Mesendoderm (in vitro differentiated cells): ENCODE measurements at regions not wholly inside any gene's neighbourhood (a gene's known extent, or its start where the extent isn't known, plus 50 kb on each side); places are given as distances from the start of the nearest gene placed in this dataset.

Experiments used
- DNase-seq: peaks from one replicate; pipeline ENCODE4 v3.0.0; 2013
- H2AK5ac ChIP-seq: 2 replicates; pipeline ENCODE4 v1.6.1; 2013; ENCODE audit warnings: low read length, inconsistent platforms
- H2BK120ac ChIP-seq: 2 replicates; pipeline ENCODE4 v1.6.1; 2013; ENCODE audit warnings: low read depth, mild to moderate bottlenecking, low read length, moderate library complexity, mixed read lengths
- H2BK15ac ChIP-seq: replicated peaks from 2 replicates; pipeline ENCODE4 v1.6.1; 2013; ENCODE audit warnings: low read depth, mild to moderate bottlenecking, moderate library complexity
- H2BK5ac ChIP-seq: 2 replicates; pipeline ENCODE4 v1.6.1; 2013; ENCODE audit warnings: low read length, inconsistent platforms
- H3K18ac ChIP-seq: 2 replicates; pipeline ENCODE4 v1.6.1; 2013; ENCODE audit warnings: mild to moderate bottlenecking, low read length, mixed read lengths
- H3K23ac ChIP-seq: one replicate; pipeline ENCODE4 v1.6.1; 2013; ENCODE audit warnings: low read length
- H3K27ac ChIP-seq: 2 replicates; pipeline ENCODE4 v1.5.1; 2013; ENCODE audit warnings: low read depth, mild to moderate bottlenecking, inconsistent platforms, low read length, moderate library complexity
- H3K27me3 ChIP-seq: 2 replicates; pipeline ENCODE4 v1.6.1; 2013; ENCODE audit warnings: low read length, control low read depth, mild to moderate bottlenecking, inconsistent platforms; ENCODE audit not compliant: insufficient read depth, poor library complexity
- H3K36me3 ChIP-seq: 2 replicates; pipeline ENCODE4 v1.6.1; 2013; ENCODE audit warnings: low read length, inconsistent platforms; ENCODE audit not compliant: control insufficient read depth, insufficient read depth
- H3K4ac ChIP-seq: one replicate; pipeline ENCODE4 v1.6.1; 2013; ENCODE audit warnings: low read depth, mild to moderate bottlenecking, low read length, moderate library complexity
- H3K4me1 ChIP-seq: 2 replicates; pipeline ENCODE4 v1.6.1; 2013; ENCODE audit warnings: low read depth, low read length, inconsistent platforms; ENCODE audit not compliant: control insufficient read depth
- H3K4me2 ChIP-seq: 2 replicates; pipeline ENCODE4 v1.6.1; 2013; ENCODE audit warnings: low read length
- H3K4me3 ChIP-seq: 2 replicates; pipeline ENCODE4 v1.5.1; 2013; ENCODE audit warnings: mild to moderate bottlenecking, low read length
- H3K56ac ChIP-seq: one replicate; pipeline ENCODE4 v1.6.1; 2013; ENCODE audit warnings: low read length
- H3K79me1 ChIP-seq: 2 replicates; pipeline ENCODE4 v1.6.1; 2013; ENCODE audit warnings: low read length, inconsistent platforms
- H3K79me2 ChIP-seq: 2 replicates; pipeline ENCODE4 v1.6.1; 2013; ENCODE audit warnings: mild to moderate bottlenecking, low read length; ENCODE audit not compliant: control insufficient read depth, insufficient read depth
- H3K9ac ChIP-seq: 2 replicates; pipeline ENCODE4 v1.6.1; 2013; ENCODE audit warnings: low read length, inconsistent platforms
- H4K5ac ChIP-seq: one replicate; pipeline ENCODE4 v1.6.1; 2013; ENCODE audit warnings: low read length
- H4K8ac ChIP-seq: one replicate; pipeline ENCODE4 v1.6.1; 2013; ENCODE audit warnings: low read depth, mild to moderate bottlenecking, control low read depth, low read length, moderate library complexity
- WGBS: extraction: QIAGEN DNeasy Blood & Tissue Kit; methylation state at CpG from one replicate; pipeline ENCODE4 v1.1.7; 2013; ENCODE audit warnings: low lambda C conversion rate, missing lambda C conversion rate; ENCODE audit not compliant: insufficient coverage; ENCODE audit errors: extremely low coverage; 5-methylcytosine and 5-hydroxymethylcytosine counted together

- H2BK5ac ChIP-seq, result no peak overlapping the region
- no peak overlapping the region for H3K23ac ChIP-seq
- no peak overlapping the region for H3K4ac ChIP-seq
- no peak overlapping the region for H2BK15ac ChIP-seq
- H3K79me2 ChIP-seq, result no peaks in the 10 kb centered on the region
- no peaks in the 10 kb centered on the region for H3K36me3 ChIP-seq
- no peak overlapping the region for H4K8ac ChIP-seq
- H2AK5ac ChIP-seq, result no peak overlapping the region
- no peak overlapping the region for H3K56ac ChIP-seq
- H3K4me3 ChIP-seq, result no peak overlapping the region
- H4K5ac ChIP-seq, result no peak overlapping the region
- H3K4me1 ChIP-seq, result no peaks in the 10 kb centered on the region
- H3K27ac ChIP-seq, result no peak overlapping the region
- no peak overlapping the region for H3K9ac ChIP-seq
- H3K4me2 ChIP-seq, result no peak overlapping the region
- H2BK120ac ChIP-seq, result no peak overlapping the region
- H3K27me3 ChIP-seq, result no peaks in the 10 kb centered on the region
- DNase-seq, result no peak
- no CpG with 5 or more reads among the region's 3 CpGs for WGBS
- H3K79me1 ChIP-seq, result no peaks in the 10 kb centered on the region
- H3K18ac ChIP-seq, result no peak overlapping the region
Observed at GRCh38 chrX:104432321-104432720, 133.7 kb upstream of the IL1RAPL2 start.

- Histone ChIP-seq H3K4me2 (no peak overlapping the region), H3K9ac (no peak overlapping the region), H2AK5ac (no peak overlapping the region), H2BK5ac (no peak overlapping the region), H2BK120ac (no peak overlapping the region), H3K4me1 (no peaks in the 10 kb centered on the region), H3K27me3 (no peaks in the 10 kb centered on the region), H3K4me3 (no peak overlapping the region), H4K5ac (no peak overlapping the region), H4K8ac (no peak overlapping the region), H3K23ac (no peak overlapping the region), H3K36me3 (no peaks in the 10 kb centered on the region), H3K79me2 (no peaks in the 10 kb centered on the region), H3K4ac (no peak overlapping the region), H2BK15ac (no peak overlapping the region), H3K27ac (no peak overlapping the region), H3K79me1 (no peaks in the 10 kb centered on the region), H3K56ac (no peak overlapping the region), H3K18ac (no peak overlapping the region)
- no CpG with 5 or more reads among the region's 1 CpG for WGBS
- no peak for DNase-seq
Observed at GRCh38 chrX:104430742-104431119, 135.3 kb upstream of the IL1RAPL2 start.

- H3K4me1 ChIP-seq, result no peaks in the 10 kb centered on the region
- no peak overlapping the region for H3K23ac ChIP-seq
- no peak overlapping the region for H4K5ac ChIP-seq
- no peaks in the 10 kb centered on the region for H3K27me3 ChIP-seq
- H3K56ac ChIP-seq, result peak overlapping the region; percentile 3
- no peaks in the 10 kb centered on the region for H3K79me1 ChIP-seq
- no peak overlapping the region for H2BK15ac ChIP-seq
- H3K4me3 ChIP-seq, result no peak overlapping the region
- H3K79me2 ChIP-seq, result no peaks in the 10 kb centered on the region
- no peak overlapping the region for H2BK120ac ChIP-seq
- H3K4me2 ChIP-seq, result no peak overlapping the region
- DNase-seq, result no peak
- no peak overlapping the region for H2AK5ac ChIP-seq
- WGBS, result no CpG with 5 or more reads among the region's 4 CpGs
- H3K18ac ChIP-seq, result no peak overlapping the region
- no peak overlapping the region for H3K27ac ChIP-seq
- no peak overlapping the region for H3K4ac ChIP-seq
- no peaks in the 10 kb centered on the region for H3K36me3 ChIP-seq
- H3K9ac ChIP-seq, result no peak overlapping the region
- H2BK5ac ChIP-seq, result no peak overlapping the region
- no peak overlapping the region for H4K8ac ChIP-seq
Observed at GRCh38 chrX:104430072-104430741, 135.8 kb upstream of the IL1RAPL2 start.

- Histone ChIP-seq H4K5ac (no peak overlapping the region), H3K27me3 (no peaks in the 10 kb centered on the region), H3K23ac (no peak overlapping the region), H2BK120ac (no peak overlapping the region), H4K8ac (no peak overlapping the region), H2BK15ac (no peak overlapping the region), H3K4ac (no peak overlapping the region), H3K79me1 (no peaks in the 10 kb centered on the region), H3K27ac (no peak overlapping the region), H3K4me1 (no peaks in the 10 kb centered on the region), H3K18ac (no peak overlapping the region), H3K79me2 (no peaks in the 10 kb centered on the region), H2BK5ac (no peak overlapping the region), H3K4me2 (no peak overlapping the region), H3K4me3 (no peak overlapping the region), H3K36me3 (no peaks in the 10 kb centered on the region), H2AK5ac (no peak overlapping the region), H3K9ac (no peak overlapping the region), H3K56ac (no peak overlapping the region)
- no peak for DNase-seq
- WGBS, result no CpG with 5 or more reads among the region's 2 CpGs
Observed at GRCh38 chrX:104428231-104428630, 137.8 kb upstream of the IL1RAPL2 start.

GRCh38 chrX:104427693-104428092 lies 138.3 kb upstream of the IL1RAPL2 start:
- no CpG with 5 or more reads among the region's 3 CpGs for WGBS
- no peak for DNase-seq

GRCh38 chrX:104427073-104427472 lies 138.9 kb upstream of the IL1RAPL2 start:
- no CpG with 5 or more reads among the region's 6 CpGs for WGBS
- Histone ChIP-seq H3K4me3 (no peak overlapping the region), H3K23ac (no peak overlapping the region), H4K5ac (no peak overlapping the region), H3K4me1 (no peaks in the 10 kb centered on the region), H3K79me2 (no peaks in the 10 kb centered on the region), H2AK5ac (no peak overlapping the region), H3K4ac (no peak overlapping the region), H3K18ac (no peak overlapping the region), H4K8ac (no peak overlapping the region), H3K36me3 (no peaks in the 10 kb centered on the region), H3K9ac (no peak overlapping the region), H2BK15ac (no peak overlapping the region), H2BK5ac (no peak overlapping the region), H3K27me3 (no peaks in the 10 kb centered on the region), H3K79me1 (no peaks in the 10 kb centered on the region), H3K27ac (no peak overlapping the region), H3K4me2 (no peak overlapping the region), H3K56ac (no peak overlapping the region), H2BK120ac (no peak overlapping the region)
- DNase-seq, result no peak

More at GRCh38 chrX:104427693-104428092, 138.3 kb upstream of the IL1RAPL2 start:
- Histone ChIP-seq H3K27ac (no peak overlapping the region), H4K8ac (no peak overlapping the region), H2AK5ac (no peak overlapping the region), H3K56ac (no peak overlapping the region), H3K4ac (no peak overlapping the region), H4K5ac (no peak overlapping the region), H3K79me1 (no peaks in the 10 kb centered on the region), H3K4me2 (no peak overlapping the region), H3K79me2 (no peaks in the 10 kb centered on the region), H3K23ac (no peak overlapping the region), H3K9ac (no peak overlapping the region), H3K27me3 (no peaks in the 10 kb centered on the region), H2BK5ac (no peak overlapping the region), H3K36me3 (no peaks in the 10 kb centered on the region), H2BK120ac (no peak overlapping the region), H3K18ac (no peak overlapping the region), H3K4me3 (no peak overlapping the region), H3K4me1 (no peaks in the 10 kb centered on the region), H2BK15ac (no peak overlapping the region)
